HCT116 (cell line): ENCODE measurements at regions not wholly inside any gene's neighbourhood (a gene's known extent, or its start where the extent isn't known, plus 50 kb on each side); places are given as distances from the start of the nearest gene placed in this dataset.

Source experiments
- ATAC-seq: fragments of 200-7000 bp; cut with Tn5 transposase; 2 replicates; pipeline ENCODE4 v1.9.1; 2020; ENCODE audit warnings: mild to moderate bottlenecking, moderate library complexity
- BruUV-seq: library from RNA; stranded (reverse); fragments of 400-500 nt; replicated peaks from 2 replicates; lab custom pipeline; 2021; lab: Mats Ljungman, UMichigan
- CTCF ChIA-PET: fragments of 300-600 bp; sonication (Branson Sonifier 250); formaldehyde crosslinking; loops from one replicate; lab custom pipeline; 2021; ENCODE audit warnings: antibody characterized with exemption; lab: Charles Lee
- POLR2A ChIA-PET: fragments of 300-600, 350-600 bp; sonication (Branson Sonifier 250); formaldehyde crosslinking; loops from one replicate; lab custom pipeline; 2021; ENCODE audit warnings: antibody characterized with exemption; lab: Charles Lee
- RAD21 ChIA-PET, 2 experiments: fragments of 300-600 bp; sonication (Branson Sonifier 250); formaldehyde crosslinking; loops; one replicate each; lab custom pipeline; 2023; ENCODE audit warnings: low total read pairs in 2 of 2; ENCODE audit not compliant: uncharacterized antibody in 2 of 2, unreplicated experiment in 2 of 2, low non-redundant PET in 1 of 2; lab: Charles Lee
- DNase-seq: peaks from one replicate; pipeline ENCODE4 v3.0.0-alpha.2; 2010; ENCODE audit warnings: low read depth, low spot score
- H2AFZ ChIP-seq: fragments of 200-600 bp; shearing (Covaris generic), sonication (generic); 2 replicates; pipeline ENCODE4 v1.6.1; 2017; ENCODE audit warnings: low read depth, mixed run types, mixed read lengths, antibody characterized with exemption, low read length; ENCODE audit not compliant: poor library complexity, severe bottlenecking
- H3K27ac ChIP-seq: 2 replicates; pipeline ENCODE4 v1.5.1; 2012; ENCODE audit warnings: low read depth, low read length
- H3K27me3 ChIP-seq: fragments of 200-600 bp; sonication (generic); 2 replicates; pipeline ENCODE4 v1.6.1; 2016; ENCODE audit warnings: mixed run types, low read length, mixed read lengths; ENCODE audit not compliant: insufficient read depth
- H3K36me3 ChIP-seq, 2 experiments: fragments of 200-500 bp in 1 of 2; fragments of 200-600 bp in 1 of 2; sonication (Bioruptor generic) in 1 of 2; sonication (generic) in 1 of 2; 2 replicates each; pipeline versions ENCODE4 v1.5.1 to v1.6.1; 2014 to 2016; ENCODE audit warnings: low read length in 2 of 2, inconsistent platforms in 1 of 2, mixed read lengths in 1 of 2, mixed run types in 1 of 2; ENCODE audit not compliant: insufficient read depth in 2 of 2, control insufficient read depth in 1 of 2
- H3K4me1 ChIP-seq, 2 experiments: fragments of 200-600 bp in 1 of 2; sonication (generic) in 1 of 2; 2 replicates each; pipeline versions ENCODE4 v1.5.1 to v1.6.1; 2012 to 2017; ENCODE audit warnings: low read length in 2 of 2, inconsistent platforms in 1 of 2, mild to moderate bottlenecking in 1 of 2, mixed read lengths in 1 of 2, mixed run types in 1 of 2, moderate library complexity in 1 of 2; ENCODE audit not compliant: insufficient read depth in 2 of 2, control insufficient read depth in 1 of 2
- H3K4me2 ChIP-seq: fragments of 200-600 bp; sonication (generic); 2 replicates; pipeline ENCODE4 v1.6.1; 2017; ENCODE audit warnings: mixed run types, low read length, mixed read lengths
- H3K4me3 ChIP-seq, 2 experiments: fragments of 200-600 bp in 1 of 2; sonication (generic) in 1 of 2; replicated peaks in 1 of 2; 2 replicates each; pipeline ENCODE4 v1.5.1; 2011 to 2016; ENCODE audit warnings: low read length in 2 of 2, control low read depth in 1 of 2, low read depth in 1 of 2, mild to moderate bottlenecking in 1 of 2, mixed read lengths in 1 of 2, mixed run types in 1 of 2
- H3K79me2 ChIP-seq: fragments of 200-600 bp; sonication (generic); 2 replicates; pipeline ENCODE4 v1.6.1; 2017; ENCODE audit warnings: mild to moderate bottlenecking, mixed run types, low read length, moderate library complexity, mixed read lengths; ENCODE audit not compliant: insufficient read depth
- H3K9ac ChIP-seq: fragments of 200-600 bp; sonication (generic); 2 replicates; pipeline ENCODE4 v1.6.1; 2016; ENCODE audit warnings: low read length, mixed read lengths
- H3K9me2 ChIP-seq: fragments of 200-600 bp; sonication (generic), shearing (Covaris generic); 2 replicates; pipeline ENCODE4 v1.6.1; 2017; ENCODE audit warnings: mixed run types, mild to moderate bottlenecking, moderate library complexity; ENCODE audit not compliant: insufficient read depth
- H3K9me3 ChIP-seq, 2 experiments: fragments of 200-500 bp in 1 of 2; fragments of 200-600 bp in 1 of 2; sonication (Bioruptor generic) in 1 of 2; sonication (generic) in 1 of 2; 2 replicates each; pipeline ENCODE4 v1.6.1; 2014 to 2017; ENCODE audit warnings: low read length in 2 of 2, mixed read lengths in 2 of 2, inconsistent platforms in 1 of 2, low read depth in 1 of 2, mild to moderate bottlenecking in 1 of 2, mixed run types in 1 of 2, moderate library complexity in 1 of 2; ENCODE audit not compliant: control insufficient read depth in 1 of 2, insufficient read depth in 1 of 2
- H4K20me1 ChIP-seq: fragments of 200-600 bp; sonication (generic), shearing (Covaris generic); 2 replicates; pipeline ENCODE4 v1.6.1; 2017; ENCODE audit warnings: mixed run types, mild to moderate bottlenecking, moderate library complexity; ENCODE audit not compliant: insufficient read depth
- MAX ChIP-seq: IDR thresholded peaks from 2 replicates; pipeline ENCODE4 v1.6.1; 2012
- POLR2AphosphoS5 ChIP-seq: IDR thresholded peaks from 2 replicates; pipeline ENCODE4 v1.6.1; 2011; ENCODE audit warnings: mild to moderate bottlenecking, low read depth, low read length, moderate library complexity
- REST ChIP-seq: IDR thresholded peaks from 2 replicates; pipeline ENCODE4 v1.6.1; 2012; ENCODE audit warnings: low read depth
- YY1 ChIP-seq: IDR thresholded peaks from 2 replicates; pipeline ENCODE4 v1.6.1; 2011; ENCODE audit warnings: low read length, low read depth, moderate library complexity, mild to moderate bottlenecking; ENCODE audit not compliant: insufficient replicate concordance; ENCODE audit errors: extremely low read depth
- ZNF274 ChIP-seq: fragments of 200-500 bp; sonication (Bioruptor generic); IDR thresholded peaks from 2 replicates; pipeline ENCODE4 v1.6.1; 2014; ENCODE audit warnings: mild to moderate bottlenecking, low read depth, low read length, inconsistent platforms
- intact Hi-C: fragments of 100-400 bp; cut with micrococcal nuclease; formaldehyde crosslinking; loops from 2 replicates; pipeline ENCODE4 v1.10.0; 2022

- TF ChIP-seq MAX (no peak), REST (no peak), POLR2AphosphoS5 (no peak), ZNF274 (no peak), YY1 (no peak)
- Histone ChIP-seq H3K36me3 (no peaks in the 10 kb centered on the region), H3K9me3 (no peaks in the 10 kb centered on the region), H3K4me1 (no peaks in the 10 kb centered on the region), H3K79me2 (no peaks in the 10 kb centered on the region), H3K9ac (no peak overlapping the region), H3K4me3 (no peak overlapping the region), H3K4me2 (no peak overlapping the region), H4K20me1 (no peaks in the 10 kb centered on the region), H2AFZ (no peak overlapping the region), H3K27ac (no peak overlapping the region), H3K9me2 (no peaks in the 10 kb centered on the region), H3K27me3 (no peaks in the 10 kb centered on the region)
- ChIA-PET POLR2A (no interaction called here), CTCF (no interaction called here), RAD21 (no interaction called here)
- no TSS peak for BruUV-seq
- no peak for DNase-seq
- intact Hi-C loops, result no loop called here
- no peak for ATAC-seq
Observed at GRCh38 chr5:50969151-50970031, 303.0 kb downstream of the PARP8 start.
